Right lobe of liver (tissue), 6 donors: ENCODE measurements at regions not wholly inside any gene's neighbourhood (a gene's known extent, or its start where the extent isn't known, plus 50 kb on each side); places are given as distances from the start of the nearest gene placed in this dataset.

Experiments
- ATAC-seq, 4 donors: fragments of 200-7000 bp; cut with Tn5 transposase; one replicate each; pipeline ENCODE4 v1.9.1; 2020; ENCODE audit warnings: mild to moderate bottlenecking in 4 of 4, moderate library complexity in 4 of 4
- DNase-seq, 3 donors: peaks; one replicate each; pipeline ENCODE4 v3.0.0-alpha.2; 2020
- H3K27ac ChIP-seq, 3 donors: fragments of 200-600 bp; one replicate each; pipeline ENCODE4 v1.8.0; 2022
- H3K27me3 ChIP-seq, 2 donors: fragments of 200-600 bp; one replicate each; pipeline ENCODE4 v1.8.0; 2022
- H3K36me3 ChIP-seq, 4 donors: fragments of 200-600 bp; sonication (generic) in 1 of 4; one replicate each; pipeline versions ENCODE4 v1.5.1 to v1.8.0; 2017 to 2022; ENCODE audit warnings: control low read depth in 1 of 4
- H3K4me1 ChIP-seq, 4 donors: fragments of 200-600 bp; sonication (generic) in 1 of 4; one replicate each; pipeline versions ENCODE4 v1.5.1 to v1.8.0; 2017 to 2022; ENCODE audit warnings: control low read depth in 1 of 4
- H3K4me3 ChIP-seq, 3 donors: fragments of 200-600 bp; one replicate each; pipeline ENCODE4 v1.8.0; 2022
- H3K9me3 ChIP-seq, 4 donors: fragments of 200-600 bp; sonication (generic) in 1 of 4; one replicate each; pipeline versions ENCODE4 v1.5.1 to v1.8.0; 2017 to 2022; ENCODE audit warnings: control low read depth in 1 of 4
- CTCF ChIP-seq, 4 donors: fragments of 200-600 bp in 3 of 4; fragments of 450-650 bp in 1 of 4; IDR thresholded peaks; one replicate each; pipeline versions ENCODE4 v1.5.1 to v1.8.0; 2016 to 2022; ENCODE audit warnings: antibody characterized with exemption in 4 of 4, mild to moderate bottlenecking in 2 of 4
- POLR2A ChIP-seq: fragments of 450-650 bp; IDR thresholded peaks from one replicate; pipeline ENCODE4 v1.6.1; 2017; ENCODE audit warnings: antibody characterized with exemption, mild to moderate bottlenecking
- WGBS: methylation state at CpG from one replicate; pipeline ENCODE4 v1.1.6; 2018; ENCODE audit warnings: low coverage, low lambda C conversion rate; ENCODE audit not compliant: insufficient coverage; ENCODE audit errors: missing lambda C conversion rate; 5-methylcytosine and 5-hydroxymethylcytosine counted together
- intact Hi-C, 2 donors: fragments of 100-400 bp; cut with DNase I; formaldehyde crosslinking; loops; one replicate each; pipeline versions ENCODE4 v1.11.2 to v1.14.1; 2022
- donor health status: DM: no; HTN: yes; CAD: no.
- donor health status: DM: no; HTN: no; CAD: no.
- donor health status: DM: no; HTN: no; CAD: no.
- donor health status: DM: no; HTN: yes; CAD: no.
- donor health status: DM: no; HTN: yes; CAD: no.

- H3K4me3 ChIP-seq, result no peak overlapping the region
- intact Hi-C loops, result no loop called here
- TF ChIP-seq CTCF (IDR thresholded peaks at IDR 0.05), result no peak
- no peak for TF ChIP-seq POLR2A
- 42% methylated on average over 4 of the region's 4 CpGs for WGBS
- ATAC-seq (no peak), DNase-seq (no peak)
- no peaks in the 10 kb centered on the region for H3K9me3 ChIP-seq
- no peaks in the 10 kb centered on the region for H3K4me1 ChIP-seq
- H3K36me3 ChIP-seq, result no peaks in the 10 kb centered on the region
- H3K27me3 ChIP-seq, result no peaks in the 10 kb centered on the region
- H3K27ac ChIP-seq, result no peak overlapping the region
Measured at GRCh38 chr4:153890761-153891160, 101.9 kb upstream of the SFRP2 start.

- H3K36me3 ChIP-seq, result no peaks in the 10 kb centered on the region
- no peaks in the 10 kb centered on the region for H3K9me3 ChIP-seq
- no peak for ATAC-seq
- DNase-seq, result no peak
- H3K27me3 ChIP-seq, result no peaks in the 10 kb centered on the region
- no peak overlapping the region for H3K27ac ChIP-seq
- TF ChIP-seq POLR2A (no peak), CTCF (IDR thresholded peaks at IDR 0.05) (no peak)
- H3K4me1 ChIP-seq, result no peaks in the 10 kb centered on the region
- intact Hi-C loops, result no loop called here
- H3K4me3 ChIP-seq, result no peak overlapping the region
Measured at GRCh38 chr4:153887217-153887616, 98.3 kb upstream of the SFRP2 start.

- intact Hi-C loops, result loop anchor here in 1 of 2 donors (5.0 kb wide), 1 partner anchor 37 kb away; no protein-coding TSS in a partner anchor
- WGBS, result 100% methylated on average over 1 of the region's 1 CpG
- Histone ChIP-seq H3K4me3 (no peak overlapping the region), H3K27ac (no peak overlapping the region), H3K36me3 (no peaks in the 10 kb centered on the region), H3K9me3 (peaks cover 0 to 3% (median 0%) of the 10 kb centered on the region in 4 donors), H3K4me1 (no peaks in the 10 kb centered on the region), H3K27me3 (no peaks in the 10 kb centered on the region)
- DNase-seq (no peak), ATAC-seq (no peak)
- TF ChIP-seq POLR2A (no peak), CTCF (IDR thresholded peaks at IDR 0.05) (no peak)
Measured at GRCh38 chr4:153884325-153884724, 95.4 kb upstream of the SFRP2 start.

GRCh38 chr4:153880983-153881382 lies 92.1 kb upstream of the SFRP2 start:
- Histone ChIP-seq H3K27me3 (no peaks in the 10 kb centered on the region), H3K27ac (no peak overlapping the region), H3K4me3 (no peak overlapping the region), H3K36me3 (no peaks in the 10 kb centered on the region), H3K4me1 (no peaks in the 10 kb centered on the region), H3K9me3 (peaks cover 0 to 3% (median 0%) of the 10 kb centered on the region in 4 donors)
- WGBS, result no CpG with 5 or more reads among the region's 2 CpGs
- ATAC-seq, result no peak
- TF ChIP-seq CTCF (IDR thresholded peaks at IDR 0.05) (no peak), POLR2A (no peak)
- DNase-seq, result no peak
- intact Hi-C loops, result loop anchor here in 1 of 2 donors (5.0 kb wide), 1 partner anchor 34 kb away; no protein-coding TSS in a partner anchor

- no peak overlapping the region for H3K27ac ChIP-seq
- intact Hi-C loops, result no loop called here
- no peaks in the 10 kb centered on the region for H3K36me3 ChIP-seq
- peaks cover 0 to 3% (median 0%) of the 10 kb centered on the region in 4 donors for H3K9me3 ChIP-seq
- ATAC-seq (peak in 2 of 4 donors; percentile 40), DNase-seq (no peak)
- H3K27me3 ChIP-seq, result no peaks in the 10 kb centered on the region
- no peak for TF ChIP-seq POLR2A
- TF ChIP-seq CTCF (IDR thresholded peaks at IDR 0.05), result no peak
- no peaks in the 10 kb centered on the region for H3K4me1 ChIP-seq
- H3K4me3 ChIP-seq, result no peak overlapping the region
Measured at GRCh38 chr4:153877898-153878297, 89.0 kb upstream of the SFRP2 start.
